Smooth muscle cell of the brain vasculature (primary cell): ENCODE measurements at regions not wholly inside any gene's neighbourhood (a gene's known extent, or its start where the extent isn't known, plus 50 kb on each side); places are given as distances from the start of the nearest gene placed in this dataset.

Experiments used
- DNase-seq: peaks from one replicate; pipeline ENCODE4 v3.0.0-alpha.2; 2012; ENCODE audit warnings: low read depth, low spot score

DNA sequence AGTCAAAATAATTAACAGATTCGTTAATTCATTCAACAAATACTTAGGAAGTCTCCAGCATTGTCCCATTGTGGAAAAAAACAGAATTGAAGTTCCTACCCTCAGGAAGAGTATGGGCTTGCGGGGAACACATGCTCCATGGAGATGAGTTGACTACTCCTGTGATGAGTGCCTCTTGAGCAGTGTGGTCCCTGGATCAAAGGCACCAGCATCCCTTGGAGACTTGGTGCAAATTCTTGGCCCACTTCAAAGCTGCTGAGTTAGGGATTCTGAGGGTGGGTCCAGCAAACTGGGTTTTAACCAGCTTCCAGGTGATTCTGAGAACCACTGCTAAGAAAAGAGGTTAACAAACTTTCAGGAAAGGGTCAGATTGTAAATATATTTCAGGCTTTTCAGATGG, 361.6 kb downstream of the MYCN start:
- no peak for DNase-seq

DNA sequence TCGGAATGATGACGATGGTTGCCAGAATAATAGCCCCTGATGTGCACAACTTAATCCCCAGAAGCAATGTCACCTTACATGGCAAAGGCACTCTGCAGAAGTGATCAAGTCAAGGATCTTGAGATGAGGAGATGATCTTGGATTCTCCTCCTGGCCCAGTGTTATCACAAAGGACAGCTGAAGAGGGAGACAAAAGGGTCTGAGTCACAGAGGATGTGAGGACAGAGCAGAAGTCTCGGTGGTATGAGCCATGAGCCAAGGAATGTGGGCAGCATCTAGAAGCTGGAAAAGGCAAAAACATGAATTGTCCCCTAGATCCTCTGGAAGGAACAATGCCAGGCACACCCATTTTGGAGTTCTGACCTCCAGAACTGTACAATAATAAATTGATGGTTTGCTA, 358.5 kb downstream of the MYCN start:
- DNase-seq: no peak

- no peak for DNase-seq
Observed at GRCh38 chr2:16296331-16297250, 356.2 kb downstream of the MYCN start.

DNA sequence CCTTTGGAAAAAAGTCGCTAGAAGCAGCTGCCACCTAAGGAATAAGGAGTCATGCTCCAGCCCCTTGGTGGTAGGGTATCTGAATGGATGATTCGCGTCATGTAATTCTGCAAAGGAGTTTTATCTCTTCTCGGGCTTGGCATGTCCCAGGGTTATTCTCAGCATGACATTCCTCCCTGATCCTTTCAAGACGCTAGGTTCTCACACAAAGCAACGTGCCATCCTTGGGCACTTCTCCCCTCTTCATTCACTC, 355.6 kb downstream of the MYCN start:
- no peak for DNase-seq

- DNase-seq: no peak
Observed at GRCh38 chr2:16294791-16295190, 354.4 kb downstream of the MYCN start.

- no peak for DNase-seq
Observed at GRCh38 chr2:16293871-16294270, 353.5 kb downstream of the MYCN start.

- no peak for DNase-seq
Observed at GRCh38 chr2:16293398-16293797, 353.0 kb downstream of the MYCN start.

DNA sequence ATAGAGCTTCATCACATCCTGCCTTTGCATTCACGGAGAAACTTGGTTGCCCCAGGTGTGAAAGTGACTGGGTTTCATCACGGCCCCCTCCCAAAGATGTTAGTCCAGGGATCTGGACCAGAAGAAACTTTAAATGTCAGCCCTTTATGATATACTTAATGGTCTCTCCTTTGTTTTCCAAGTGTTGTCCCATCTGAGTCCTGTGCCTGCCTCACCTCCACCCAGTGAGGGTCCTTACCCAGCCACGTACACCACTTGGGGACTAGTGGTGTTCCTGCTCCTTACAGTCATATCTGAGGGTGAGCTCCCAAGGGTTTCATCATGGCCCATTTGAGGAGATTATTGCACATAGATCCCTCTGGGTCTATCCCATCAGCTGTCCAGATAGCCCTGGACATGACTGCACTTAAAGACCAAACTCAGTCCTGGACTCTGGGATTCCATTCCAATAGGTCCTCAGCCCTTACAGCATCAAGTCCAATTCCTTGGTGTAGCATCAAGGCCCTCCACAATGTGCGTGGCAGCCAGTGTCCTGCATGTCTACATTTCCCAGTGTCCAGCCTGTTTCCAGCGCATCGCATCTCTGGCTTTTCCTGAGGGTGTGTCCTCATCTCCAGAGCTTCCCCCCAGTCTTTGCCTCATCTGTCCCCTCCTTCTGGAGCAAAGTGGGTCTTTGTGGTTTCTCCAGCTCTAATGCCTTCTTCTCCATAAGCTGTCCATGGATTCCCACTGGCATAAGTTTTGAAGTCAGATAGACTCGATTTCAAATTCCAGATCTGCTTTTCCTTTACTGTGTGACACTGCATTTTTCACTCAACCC, 351.6 kb downstream of the MYCN start:
- DNase-seq: no peak

DNA sequence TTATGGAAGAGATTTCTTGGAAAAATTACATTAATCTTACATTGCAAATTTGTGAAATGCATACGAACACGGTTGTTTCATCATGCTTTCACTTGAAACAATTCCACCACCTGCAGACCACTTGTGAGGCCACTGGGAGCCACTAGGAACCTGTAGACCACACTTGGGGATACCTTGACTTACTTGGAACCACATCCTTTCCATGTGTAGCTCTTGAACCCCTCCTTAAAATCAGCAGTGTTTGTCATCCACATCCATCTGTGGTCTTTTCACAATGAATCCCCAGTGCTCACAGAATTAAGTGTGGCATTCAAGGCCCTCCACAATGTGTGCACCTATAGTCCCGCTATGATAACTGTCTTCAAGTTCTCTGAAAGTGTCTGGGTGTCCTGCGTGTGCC, 350.9 kb downstream of the MYCN start:
- DNase-seq: no peak

DNA sequence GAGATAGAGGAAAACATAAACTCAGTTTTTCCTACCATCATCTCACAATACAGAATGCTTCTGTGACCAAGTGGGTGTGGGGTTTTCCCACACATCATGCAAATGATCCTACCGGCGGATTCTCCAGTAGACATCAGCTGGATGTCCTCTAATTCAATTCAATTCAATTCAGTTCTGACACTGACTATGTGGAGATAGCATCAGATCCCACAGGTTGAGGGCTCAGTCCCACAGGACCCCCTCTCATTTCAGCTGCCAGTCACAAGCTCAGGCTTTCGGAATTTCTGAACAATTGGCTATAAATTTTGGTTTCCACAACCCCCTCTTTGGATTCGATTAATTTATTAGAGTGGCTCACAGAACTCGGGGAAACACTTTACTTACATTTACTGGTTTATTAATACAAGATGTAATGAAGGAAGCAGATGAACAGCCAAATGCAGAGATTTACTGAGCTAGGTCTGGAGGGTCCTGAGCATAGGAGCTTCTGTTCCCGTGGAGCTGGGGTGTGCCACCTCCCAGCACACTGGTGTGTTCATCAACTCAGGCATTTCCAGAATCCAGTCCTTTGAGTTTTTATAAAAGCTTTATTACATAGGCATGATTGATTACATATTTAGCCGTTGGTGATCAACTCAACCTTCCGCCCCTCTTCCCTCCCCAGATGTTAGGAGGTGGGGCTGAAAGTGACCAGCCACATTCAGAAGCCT, 350.1 kb downstream of the MYCN start:
- DNase-seq: no peak

DNA sequence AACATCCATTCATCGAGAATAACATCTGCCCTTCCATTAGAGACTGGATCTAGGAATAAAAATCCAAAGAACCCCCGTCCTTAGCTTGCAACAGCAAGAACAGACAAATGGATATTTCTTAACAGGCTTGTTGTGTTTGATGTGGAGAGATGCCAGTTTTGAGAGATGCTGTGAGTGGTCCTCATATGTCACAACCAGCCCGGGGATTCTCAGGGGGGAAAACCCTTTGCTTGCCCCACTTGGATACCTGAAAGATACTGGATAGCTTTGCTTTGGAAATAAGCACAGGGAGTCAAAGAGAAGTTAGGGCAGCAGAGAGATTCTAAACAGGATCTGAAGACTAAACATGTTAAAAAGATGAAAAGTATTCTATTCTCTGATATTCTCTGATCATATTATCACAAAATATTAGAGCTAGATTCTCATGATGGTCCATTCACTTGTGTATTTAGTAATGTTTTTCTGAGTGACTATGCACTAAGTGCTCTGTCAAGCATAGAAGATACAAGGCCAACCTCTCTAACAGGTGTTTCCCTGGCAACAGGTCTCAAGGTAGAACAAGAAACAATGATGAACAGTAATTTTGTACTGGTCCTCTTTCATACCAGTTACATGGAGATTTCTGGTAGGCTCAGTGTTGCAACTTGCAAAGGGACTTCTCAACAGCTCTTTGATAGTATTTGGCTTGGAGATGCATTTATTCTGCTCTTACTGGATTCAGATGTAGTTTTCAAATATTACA, 348.2 kb downstream of the MYCN start:
- no peak for DNase-seq

- no peak for DNase-seq
Observed at GRCh38 chr2:16287831-16288230, 347.5 kb downstream of the MYCN start.

GRCh38 chr2:16287281-16287680, 346.9 kb downstream of the MYCN start:
- no peak for DNase-seq

GRCh38 chr2:16285813-16286510, 345.6 kb downstream of the MYCN start:
- no peak for DNase-seq

DNA sequence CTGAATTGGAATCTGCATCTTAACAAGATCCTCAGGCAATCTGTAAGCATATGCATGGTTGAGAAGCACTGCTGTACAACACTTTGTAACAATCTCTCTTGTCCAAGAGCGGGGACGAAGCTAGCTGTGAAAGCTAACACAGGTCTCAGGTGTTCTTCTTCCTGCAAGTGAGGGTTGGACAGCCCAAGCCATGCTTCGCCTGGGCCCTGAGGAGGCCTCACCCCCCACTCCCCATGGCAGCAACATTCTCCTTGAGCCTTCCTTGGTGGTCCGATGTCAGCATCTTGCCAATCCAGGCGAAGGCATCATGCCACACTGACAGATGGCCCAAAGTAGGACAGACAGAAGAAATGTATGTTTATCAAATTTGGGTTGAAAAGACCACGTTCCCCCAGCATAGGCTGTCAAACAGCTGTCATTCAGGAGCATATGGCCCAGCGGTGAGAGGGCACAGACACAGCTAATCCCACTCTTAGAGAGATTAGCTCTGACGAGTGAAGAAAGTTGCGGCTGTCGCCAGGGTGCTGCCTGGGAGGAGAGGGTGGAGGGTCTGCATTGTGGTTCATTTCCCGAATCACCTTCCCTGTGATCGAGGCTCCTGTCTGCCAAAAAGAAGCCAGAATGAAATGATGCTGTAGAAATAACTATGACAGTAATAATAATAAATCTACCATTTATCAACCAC, 344.7 kb downstream of the MYCN start:
- no peak for DNase-seq

GRCh38 chr2:16283071-16283850, 342.9 kb downstream of the MYCN start:
- DNase-seq: no peak

DNA sequence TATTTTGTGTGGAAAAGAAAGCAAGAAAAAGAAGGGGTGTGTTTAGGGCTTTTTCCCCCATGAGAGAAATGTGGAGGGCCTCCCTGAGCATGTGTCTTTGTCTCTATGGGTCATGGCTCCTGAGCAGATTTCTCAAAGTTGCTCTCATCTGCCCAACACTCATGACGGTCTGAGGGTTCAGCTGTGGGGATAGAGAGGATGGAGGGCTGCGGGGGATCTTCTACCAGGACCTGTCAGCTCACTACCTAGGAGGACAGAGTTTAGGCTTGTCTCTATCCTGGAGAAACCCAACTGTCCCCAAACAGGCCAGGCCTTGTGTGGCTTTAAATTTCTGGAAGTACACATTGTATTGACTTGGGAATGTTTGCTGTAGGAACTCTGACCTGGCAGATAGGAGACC, 342.2 kb downstream of the MYCN start:
- DNase-seq: no peak

GRCh38 chr2:16281451-16282335, 341.3 kb downstream of the MYCN start:
- no peak for DNase-seq

- DNase-seq: no peak
Observed at GRCh38 chr2:16280081-16280480, 339.7 kb downstream of the MYCN start.
